ENCODE measurements at regions not wholly inside any gene's neighbourhood (a gene's known extent, or its start where the extent isn't known, plus 50 kb on each side); places are given as distances from the start of the nearest gene placed in this dataset.

- no peaks in the 10 kb centered on the region for H3K79me2 ChIP-seq
- no peaks in the 10 kb centered on the region for H3K9me2 ChIP-seq (replicated peaks; ENCODE audit: insufficient read depth)
- no peak overlapping the region for H3K4me3 ChIP-seq
- no peaks in the 10 kb centered on the region for H4K20me1 ChIP-seq (ENCODE audit: insufficient read depth, poor library complexity, severe bottlenecking)
- H3K4me1 ChIP-seq (ENCODE audit: insufficient read depth): no peaks in the 10 kb centered on the region
- H3K36me3 ChIP-seq (replicated peaks; ENCODE audit: insufficient read depth, low read depth): no peaks in the 10 kb centered on the region
- no peak for DNase-seq (ENCODE audit: low spot score)
- H3K4me2 ChIP-seq: no peak overlapping the region
- H3K9me3 ChIP-seq (ENCODE audit: low read depth): no peaks in the 10 kb centered on the region
- H3K27ac ChIP-seq: no peak overlapping the region
- no peaks in the 10 kb centered on the region for H3K27me3 ChIP-seq
- TF ChIP-seq EZH2phosphoT487 (IDR thresholded peaks at IDR 0.05; ENCODE audit: low read depth, severe bottlenecking, unreplicated experiment): no peak
- TF ChIP-seq, protein P1, sequence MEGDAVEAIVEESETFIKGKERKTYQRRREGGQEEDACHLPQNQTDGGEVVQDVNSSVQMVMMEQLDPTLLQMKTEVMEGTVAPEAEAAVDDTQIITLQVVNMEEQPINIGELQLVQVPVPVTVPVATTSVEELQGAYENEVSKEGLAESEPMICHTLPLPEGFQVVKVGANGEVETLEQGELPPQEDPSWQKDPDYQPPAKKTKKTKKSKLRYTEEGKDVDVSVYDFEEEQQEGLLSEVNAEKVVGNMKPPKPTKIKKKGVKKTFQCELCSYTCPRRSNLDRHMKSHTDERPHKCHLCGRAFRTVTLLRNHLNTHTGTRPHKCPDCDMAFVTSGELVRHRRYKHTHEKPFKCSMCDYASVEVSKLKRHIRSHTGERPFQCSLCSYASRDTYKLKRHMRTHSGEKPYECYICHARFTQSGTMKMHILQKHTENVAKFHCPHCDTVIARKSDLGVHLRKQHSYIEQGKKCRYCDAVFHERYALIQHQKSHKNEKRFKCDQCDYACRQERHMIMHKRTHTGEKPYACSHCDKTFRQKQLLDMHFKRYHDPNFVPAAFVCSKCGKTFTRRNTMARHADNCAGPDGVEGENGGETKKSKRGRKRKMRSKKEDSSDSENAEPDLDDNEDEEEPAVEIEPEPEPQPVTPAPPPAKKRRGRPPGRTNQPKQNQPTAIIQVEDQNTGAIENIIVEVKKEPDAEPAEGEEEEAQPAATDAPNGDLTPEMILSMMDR (IDR thresholded peaks at IDR 0.05; ENCODE audit: poor library complexity): no peak
- TF ChIP-seq EZH2 (IDR thresholded peaks at IDR 0.05; ENCODE audit: borderline replicate concordance): no peak
- WGBS (ENCODE audit: low lambda C conversion rate, missing lambda C conversion rate): 97% methylated on average over 29 of the region's 29 CpGs
- H2AFZ ChIP-seq: no peak overlapping the region
Observed at GRCh38 chr6:20301256-20301655, 89.0 kb upstream of the MBOAT1 start.

DNA sequence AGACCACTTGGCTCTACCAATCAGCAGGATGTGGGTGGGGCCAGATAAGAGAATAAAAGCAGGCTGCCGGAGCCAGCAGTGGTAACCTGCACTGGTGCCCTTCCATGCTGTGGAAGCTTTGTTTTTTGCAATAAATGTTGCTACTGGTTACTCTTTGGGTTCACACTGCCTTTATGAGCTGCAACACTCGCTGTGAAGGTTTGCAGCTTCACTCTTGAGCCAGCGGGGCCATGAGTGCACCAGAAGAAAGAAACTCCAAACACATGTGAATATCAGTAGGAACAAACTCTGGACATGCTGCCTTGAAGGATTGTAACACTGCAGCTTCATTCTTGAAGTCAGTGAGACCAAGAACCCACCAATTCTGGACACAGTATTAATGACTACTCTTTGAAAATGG is 89.9 kb upstream of the MBOAT1 start:
- Histone ChIP-seq H3K4me1 (ENCODE audit: insufficient read depth) (no peaks in the 10 kb centered on the region), H3K27ac (no peak overlapping the region), H3K27me3 (no peaks in the 10 kb centered on the region), H3K9me3 (ENCODE audit: low read depth) (no peaks in the 10 kb centered on the region), H3K9me2 (replicated peaks; ENCODE audit: insufficient read depth) (no peaks in the 10 kb centered on the region), H4K20me1 (ENCODE audit: insufficient read depth, poor library complexity, severe bottlenecking) (no peaks in the 10 kb centered on the region), H3K36me3 (replicated peaks; ENCODE audit: insufficient read depth, low read depth) (no peaks in the 10 kb centered on the region), H3K4me3 (no peak overlapping the region), H2AFZ (no peak overlapping the region), H3K79me2 (no peaks in the 10 kb centered on the region), H3K4me2 (no peak overlapping the region)
- DNase-seq (ENCODE audit: low spot score): no peak
- 72% methylated on average over 3 of the region's 3 CpGs for WGBS (ENCODE audit: low lambda C conversion rate, missing lambda C conversion rate)
- TF ChIP-seq EZH2phosphoT487 (IDR thresholded peaks at IDR 0.05; ENCODE audit: low read depth, severe bottlenecking, unreplicated experiment) (no peak), EZH2 (IDR thresholded peaks at IDR 0.05; ENCODE audit: borderline replicate concordance) (no peak)
- TF ChIP-seq, protein P1 (IDR thresholded peaks at IDR 0.05; ENCODE audit: poor library complexity): no peak

- no peak overlapping the region for H3K27ac ChIP-seq
- H3K36me3 ChIP-seq (replicated peaks; ENCODE audit: insufficient read depth, low read depth): no peaks in the 10 kb centered on the region
- no peak overlapping the region for H3K4me2 ChIP-seq
- no peak overlapping the region for H3K4me3 ChIP-seq
- H3K9me3 ChIP-seq (ENCODE audit: low read depth): no peaks in the 10 kb centered on the region
- whole genome bisulfite sequencing (ENCODE audit: low lambda C conversion rate, missing lambda C conversion rate): 52% methylated on average over 5 of the region's 5 CpGs
- no peaks in the 10 kb centered on the region for H3K4me1 ChIP-seq (ENCODE audit: insufficient read depth)
- TF ChIP-seq, protein P1 (IDR thresholded peaks at IDR 0.05; ENCODE audit: poor library complexity): no peak
- TF ChIP-seq EZH2 (IDR thresholded peaks at IDR 0.05; ENCODE audit: borderline replicate concordance): no peak
- no peak for TF ChIP-seq EZH2phosphoT487 (IDR thresholded peaks at IDR 0.05; ENCODE audit: low read depth, severe bottlenecking, unreplicated experiment)
- no peak for DNase-seq (ENCODE audit: low spot score)
- H3K9me2 ChIP-seq (replicated peaks; ENCODE audit: insufficient read depth): no peaks in the 10 kb centered on the region
- no peaks in the 10 kb centered on the region for H4K20me1 ChIP-seq (ENCODE audit: insufficient read depth, poor library complexity, severe bottlenecking)
- no peaks in the 10 kb centered on the region for H3K79me2 ChIP-seq
- H2AFZ ChIP-seq: no peak overlapping the region
- H3K27me3 ChIP-seq: no peaks in the 10 kb centered on the region
Observed at GRCh38 chr6:20302702-20303251, 90.5 kb upstream of the MBOAT1 start.

GRCh38 chr6:20306491-20306890 is 94.2 kb upstream of the MBOAT1 start:
- Histone ChIP-seq H3K27ac (no peak overlapping the region), H3K4me1 (ENCODE audit: insufficient read depth) (no peaks in the 10 kb centered on the region), H3K9me3 (ENCODE audit: low read depth) (no peaks in the 10 kb centered on the region), H3K4me3 (no peak overlapping the region), H3K4me2 (no peak overlapping the region), H3K9me2 (replicated peaks; ENCODE audit: insufficient read depth) (no peaks in the 10 kb centered on the region), H3K36me3 (replicated peaks; ENCODE audit: insufficient read depth, low read depth) (no peaks in the 10 kb centered on the region), H4K20me1 (ENCODE audit: insufficient read depth, poor library complexity, severe bottlenecking) (no peaks in the 10 kb centered on the region), H3K27me3 (no peaks in the 10 kb centered on the region), H2AFZ (no peak overlapping the region), H3K79me2 (no peaks in the 10 kb centered on the region)
- TF ChIP-seq, protein P1 (IDR thresholded peaks at IDR 0.05; ENCODE audit: poor library complexity): no peak
- TF ChIP-seq EZH2phosphoT487 (IDR thresholded peaks at IDR 0.05; ENCODE audit: low read depth, severe bottlenecking, unreplicated experiment) (no peak), EZH2 (IDR thresholded peaks at IDR 0.05; ENCODE audit: borderline replicate concordance) (no peak)
- no peak for DNase-seq (ENCODE audit: low spot score)
- 75% methylated on average over 14 of the region's 14 CpGs for WGBS (ENCODE audit: low lambda C conversion rate, missing lambda C conversion rate)

All from hepatocyte (in vitro differentiated cells).